HG03097 (cell line): ENCODE measurements at regions not wholly inside any gene's neighbourhood (a gene's known extent, or its start where the extent isn't known, plus 50 kb on each side); places are given as distances from the start of the nearest gene placed in this dataset.
"Not testable (repeated sequence)": the region's sequence is repeated elsewhere in the genome, so short reads cannot be mapped to it uniquely, and the experiment has no call there.

Experiments used
- ATAC-seq: cut with Tn5 transposase; IDR thresholded peaks from one replicate; pipeline ENCODE4 v1.9.1; 2021; ENCODE audit not compliant: unreplicated experiment, low FRiP score

DNA sequence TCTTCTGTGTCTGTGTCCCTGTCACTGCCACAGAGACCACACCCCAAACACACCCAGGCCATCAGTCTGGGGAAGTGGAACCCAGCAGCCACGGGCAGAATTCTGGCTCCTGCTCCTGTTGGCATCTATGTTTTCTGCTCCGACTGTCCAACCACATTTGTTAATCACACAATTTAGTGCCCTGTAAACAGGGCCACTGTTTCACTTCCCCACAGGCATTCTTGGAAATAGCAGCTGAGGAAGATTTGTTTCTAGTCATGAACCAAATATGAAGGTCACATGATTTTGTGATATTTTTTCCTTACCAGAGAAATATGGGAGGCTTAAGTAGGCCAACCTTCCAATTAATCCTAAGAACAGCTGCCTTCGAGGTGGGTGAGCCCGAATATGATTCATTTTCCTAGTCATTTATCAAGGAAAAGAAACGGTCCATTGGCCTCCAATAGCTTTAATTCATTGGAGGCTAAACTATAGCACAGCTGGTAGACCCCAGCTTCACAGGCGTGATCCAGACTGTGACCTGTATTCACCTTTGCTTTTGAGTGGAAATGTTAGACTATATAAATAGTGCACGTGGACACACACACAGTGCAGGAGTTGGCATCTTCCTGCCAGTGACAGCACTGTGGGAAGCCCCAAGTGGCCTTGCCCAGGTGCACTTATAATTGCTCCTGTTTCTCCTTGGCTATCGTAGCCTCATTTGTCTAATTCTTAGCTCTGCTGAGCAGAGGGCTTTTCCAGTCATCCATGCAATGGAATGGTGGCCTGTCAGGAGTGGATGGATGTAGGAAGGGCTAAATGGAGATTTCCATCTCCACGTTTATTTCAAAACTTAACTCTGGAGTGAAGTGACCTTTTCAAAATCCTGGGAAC lies 267.9 kb downstream of the LPIN1 start:
- ATAC-seq, result no peak

DNA sequence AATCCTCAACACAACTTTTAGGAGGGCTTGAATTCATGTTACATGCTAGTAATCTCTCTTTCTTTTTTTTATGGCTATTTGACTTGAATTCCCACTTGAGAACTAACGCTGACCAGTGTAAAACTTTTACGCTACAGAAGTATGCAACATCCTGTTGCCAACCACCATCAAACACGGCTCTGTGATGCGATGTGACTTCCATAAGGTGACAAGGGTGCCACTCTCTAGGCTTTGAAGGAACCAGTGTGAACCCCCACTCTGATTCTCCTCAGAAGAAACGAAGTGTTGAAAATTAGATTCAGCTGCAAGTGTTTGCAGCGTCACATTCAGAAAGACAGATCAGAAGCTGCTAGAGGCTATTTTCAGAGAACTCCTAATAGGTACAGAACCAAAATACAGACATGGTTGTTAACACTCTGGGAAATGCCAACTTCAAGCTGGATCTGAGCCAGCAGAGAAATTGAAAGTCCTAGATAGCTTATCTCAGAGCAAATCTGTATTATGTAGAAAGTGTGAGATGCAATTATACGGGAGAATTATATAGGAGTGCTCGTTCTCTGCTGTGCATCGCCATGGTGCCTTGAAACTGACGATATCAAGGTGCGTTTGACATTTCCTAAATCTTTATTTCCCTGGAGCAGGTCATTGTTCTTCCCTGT lies 271.2 kb downstream of the LPIN1 start:
- no peak for ATAC-seq

DNA sequence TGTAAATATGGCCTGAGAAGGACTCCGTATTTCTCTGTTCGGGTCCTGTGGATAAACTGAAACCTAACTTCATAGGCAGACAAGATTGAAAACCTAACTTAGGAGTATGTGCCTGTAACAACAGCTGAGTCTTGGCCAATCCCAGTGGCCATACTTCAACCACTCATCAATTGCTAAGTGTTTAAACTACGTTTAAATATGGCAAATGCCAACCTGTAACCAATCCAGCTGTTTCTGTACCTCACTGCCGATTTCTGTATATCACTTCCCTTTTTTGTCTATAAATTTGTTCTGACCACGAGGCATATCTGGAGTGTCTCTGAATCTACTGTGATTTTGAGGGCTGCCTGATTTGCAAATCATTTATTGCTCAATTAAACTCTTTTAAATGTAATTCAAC lies 272.3 kb downstream of the LPIN1 start:
- not testable (repeated sequence) for ATAC-seq

DNA sequence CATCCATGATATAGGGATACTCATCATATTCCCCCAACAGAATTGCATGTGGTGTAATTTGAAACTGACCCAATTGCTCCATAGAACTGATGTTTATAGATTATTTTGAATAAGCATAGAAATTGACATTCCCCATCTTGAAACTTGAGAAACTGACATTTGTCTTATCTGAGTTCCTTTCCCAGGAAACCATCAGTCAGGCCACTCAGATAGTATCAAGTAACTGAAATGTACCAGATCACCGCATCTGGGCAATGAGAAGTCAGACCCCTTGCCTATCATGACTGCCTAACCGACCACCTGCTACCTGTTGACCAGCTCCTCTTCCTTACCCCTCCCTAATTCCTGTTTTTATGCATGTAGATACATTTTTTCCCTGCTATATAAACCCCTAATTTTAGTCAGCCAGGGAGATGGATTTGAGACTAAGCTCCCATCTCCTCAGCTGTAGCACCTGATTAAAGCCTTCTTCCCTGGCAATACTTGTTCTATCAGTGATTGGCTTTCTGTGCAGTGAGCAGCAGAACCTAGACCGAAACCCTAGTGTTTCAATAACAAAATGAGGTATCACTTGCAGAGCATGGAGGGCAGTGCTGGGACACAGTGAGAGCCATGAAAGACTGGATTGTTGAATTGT lies 274.5 kb downstream of the LPIN1 start:
- ATAC-seq, result no peak

DNA sequence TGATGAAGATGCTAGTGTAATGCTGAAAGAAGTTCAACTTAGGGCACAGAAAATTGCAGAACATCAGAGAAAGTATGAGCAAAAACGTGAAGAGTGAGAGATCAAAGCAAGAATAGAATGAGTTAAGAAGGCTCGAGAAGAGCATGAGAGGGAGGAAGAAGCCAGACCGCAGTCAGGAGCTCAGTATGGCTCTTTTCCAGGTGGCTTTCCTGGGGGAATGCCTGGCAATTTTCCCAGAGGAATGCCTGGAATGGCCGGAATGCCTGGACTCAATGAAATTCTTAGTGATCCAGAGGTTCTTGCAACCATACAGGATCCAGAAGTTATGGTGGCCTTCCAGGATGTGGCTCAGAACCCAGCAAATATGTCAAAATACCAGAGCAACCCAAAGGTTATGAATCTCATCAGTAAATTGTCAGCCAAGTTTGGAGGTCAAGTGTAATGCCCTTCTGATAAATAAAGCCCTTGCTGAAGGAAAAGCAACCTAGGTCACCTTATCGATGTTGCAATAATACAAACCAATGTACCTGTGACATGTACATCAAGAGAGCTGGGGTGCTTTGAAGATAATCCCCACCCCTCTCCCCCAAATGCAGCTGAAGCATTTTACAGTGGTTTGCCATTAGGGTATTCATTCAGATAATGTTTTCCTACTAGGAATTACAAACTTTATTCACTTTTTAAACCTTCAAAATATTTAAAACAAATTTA lies 277.9 kb downstream of the LPIN1 start:
- ATAC-seq, result not testable (repeated sequence)

DNA sequence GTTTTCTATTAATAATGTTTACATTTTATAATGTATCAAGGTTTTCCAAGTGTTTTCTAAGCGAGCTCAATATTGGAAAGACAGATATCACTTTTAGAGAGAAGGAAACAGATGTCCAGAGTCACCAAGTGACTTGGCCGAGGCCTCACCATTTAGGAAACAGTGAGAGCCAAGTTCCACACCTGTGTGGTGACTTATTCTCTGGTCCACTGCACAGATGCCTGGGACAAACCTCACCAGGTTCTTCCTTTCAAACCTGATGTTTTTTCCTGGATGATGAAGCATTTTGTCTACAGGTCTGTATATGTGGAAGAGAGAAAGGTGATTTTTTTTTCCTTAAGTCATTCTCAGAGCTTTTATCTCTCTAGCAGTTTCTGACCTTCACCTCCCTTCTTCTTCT lies 280.7 kb downstream of the LPIN1 start:
- ATAC-seq, result no peak

DNA sequence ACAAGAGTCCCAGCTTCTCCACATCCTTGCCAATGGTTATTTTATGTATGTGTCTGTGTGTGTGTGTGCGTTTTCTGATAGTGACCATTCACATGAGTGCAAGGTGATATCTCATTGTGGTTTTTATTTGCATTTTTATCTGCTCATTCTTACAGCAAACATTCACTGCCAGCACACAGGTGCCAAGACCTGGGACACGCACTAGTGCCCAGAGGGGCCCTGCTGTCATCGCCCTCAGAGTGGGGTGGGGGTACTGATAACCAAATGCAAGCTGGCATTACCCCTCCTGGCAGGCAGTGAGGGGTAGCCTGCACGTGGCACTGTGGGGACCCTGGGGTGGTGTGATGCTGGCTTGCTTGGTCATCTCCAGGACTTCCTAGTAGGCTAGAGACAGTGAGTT lies 285.4 kb downstream of the LPIN1 start:
- ATAC-seq, result no peak

DNA sequence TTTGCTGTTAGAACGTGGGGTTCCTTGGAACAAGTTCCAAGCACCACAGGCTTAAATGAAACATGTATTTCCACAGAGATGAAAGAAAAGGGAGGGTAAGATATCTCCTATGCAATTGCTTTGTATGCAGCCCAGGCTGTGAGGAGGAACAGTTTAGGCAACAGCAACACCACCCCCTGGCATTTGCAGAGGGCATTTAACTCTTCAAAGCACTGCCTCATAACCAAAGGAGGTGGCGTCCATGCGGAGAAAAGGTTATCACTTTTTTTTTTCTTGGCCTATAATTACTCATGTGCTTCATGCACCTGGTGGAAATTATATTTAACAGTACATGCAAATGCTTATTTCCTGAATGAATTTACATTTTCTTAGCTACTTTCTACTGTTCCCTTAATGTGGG lies 286.0 kb downstream of the LPIN1 start:
- peak; percentile 70 for ATAC-seq

DNA sequence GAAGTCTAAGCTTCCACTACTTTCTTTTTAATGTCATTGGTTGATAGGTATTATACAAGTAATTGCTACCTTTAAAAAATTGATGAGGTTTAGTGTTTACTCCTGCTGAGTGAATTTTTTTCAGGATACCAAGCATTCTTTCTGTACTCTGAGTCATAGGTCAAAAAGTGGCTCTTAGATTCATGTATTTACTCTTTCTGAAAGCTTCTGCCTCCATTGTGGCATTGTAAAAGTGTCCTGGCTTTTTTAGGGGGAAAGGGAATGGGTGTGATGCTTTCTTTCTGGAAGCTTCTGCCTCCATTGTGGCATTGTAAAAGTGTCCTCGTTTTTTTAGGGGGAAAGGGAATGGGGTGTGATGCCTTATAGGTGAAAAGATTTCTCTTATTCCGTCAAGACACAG lies 286.5 kb downstream of the LPIN1 start:
- ATAC-seq, result peak; percentile 4

DNA sequence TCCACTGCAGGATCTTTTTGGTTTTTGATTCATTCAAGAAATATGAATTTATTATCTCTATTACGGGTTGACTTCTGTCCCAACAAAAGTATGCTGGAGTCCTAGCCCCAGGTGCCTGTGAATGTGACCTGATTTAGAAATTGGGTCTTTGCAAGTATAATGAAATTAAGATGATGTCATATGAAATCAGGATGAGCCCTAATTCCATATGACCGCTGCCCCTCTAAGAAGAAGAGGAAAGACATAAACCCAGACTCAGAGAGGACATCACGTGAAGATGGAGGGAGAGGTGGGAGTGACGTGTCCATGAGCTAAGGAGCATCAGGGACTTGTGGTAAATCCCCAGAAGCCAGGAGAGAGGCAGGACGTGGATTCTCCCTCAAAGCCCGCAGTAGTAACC lies 287.1 kb downstream of the LPIN1 start:
- ATAC-seq, result no peak

DNA sequence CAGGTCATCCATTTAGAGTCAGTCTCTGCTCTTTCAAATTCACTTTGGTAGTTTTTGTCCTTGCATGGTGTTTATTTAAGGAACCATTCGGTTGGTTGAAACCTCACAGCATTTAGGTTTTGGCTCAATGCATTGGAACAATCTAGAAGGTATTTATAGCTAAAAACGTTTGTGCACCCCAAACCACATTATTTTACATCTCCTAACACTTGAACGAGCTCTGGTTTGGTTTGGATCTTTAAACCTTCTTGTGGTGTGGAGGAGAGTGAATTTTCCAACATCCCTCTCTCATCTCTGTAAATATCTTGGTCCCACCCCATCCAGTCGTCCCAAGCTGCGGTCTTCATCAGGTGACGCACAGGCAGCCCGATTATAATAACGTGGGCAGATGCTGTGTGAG lies 287.9 kb downstream of the LPIN1 start:
- ATAC-seq, result no peak

DNA sequence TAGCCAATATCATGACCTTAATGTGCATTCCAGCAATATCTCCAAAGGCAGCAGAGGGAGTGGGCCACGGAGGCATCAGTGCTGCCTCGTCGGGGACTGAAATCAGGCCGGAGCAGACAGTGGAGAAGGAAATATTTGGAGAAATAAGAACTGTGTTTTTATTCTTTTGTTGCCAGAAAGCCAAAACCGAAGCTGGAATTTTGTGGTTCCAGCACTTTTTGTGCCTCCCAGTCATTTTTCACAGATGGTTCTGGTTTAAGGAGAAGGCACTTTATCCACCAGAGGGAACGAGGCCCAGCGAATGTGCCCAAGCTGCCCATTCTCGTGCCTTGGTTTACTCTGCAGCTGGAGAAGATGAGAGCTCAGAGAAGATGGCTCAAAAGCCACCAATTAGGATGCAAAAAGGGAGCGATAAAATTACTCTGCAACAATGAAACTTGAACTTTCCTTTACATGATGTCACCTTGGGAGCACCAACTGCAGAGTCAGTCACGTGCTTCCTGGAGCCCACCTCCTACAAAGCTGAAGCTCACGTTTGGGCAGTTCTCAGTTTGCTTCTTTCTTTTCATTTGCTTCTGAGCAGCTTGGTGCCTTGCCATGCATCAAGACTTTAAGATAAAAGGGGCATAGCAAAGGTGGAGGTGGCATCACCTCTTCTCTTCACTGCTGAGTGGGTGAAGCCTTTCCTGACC lies 288.7 kb downstream of the LPIN1 start:
- no peak for ATAC-seq

DNA sequence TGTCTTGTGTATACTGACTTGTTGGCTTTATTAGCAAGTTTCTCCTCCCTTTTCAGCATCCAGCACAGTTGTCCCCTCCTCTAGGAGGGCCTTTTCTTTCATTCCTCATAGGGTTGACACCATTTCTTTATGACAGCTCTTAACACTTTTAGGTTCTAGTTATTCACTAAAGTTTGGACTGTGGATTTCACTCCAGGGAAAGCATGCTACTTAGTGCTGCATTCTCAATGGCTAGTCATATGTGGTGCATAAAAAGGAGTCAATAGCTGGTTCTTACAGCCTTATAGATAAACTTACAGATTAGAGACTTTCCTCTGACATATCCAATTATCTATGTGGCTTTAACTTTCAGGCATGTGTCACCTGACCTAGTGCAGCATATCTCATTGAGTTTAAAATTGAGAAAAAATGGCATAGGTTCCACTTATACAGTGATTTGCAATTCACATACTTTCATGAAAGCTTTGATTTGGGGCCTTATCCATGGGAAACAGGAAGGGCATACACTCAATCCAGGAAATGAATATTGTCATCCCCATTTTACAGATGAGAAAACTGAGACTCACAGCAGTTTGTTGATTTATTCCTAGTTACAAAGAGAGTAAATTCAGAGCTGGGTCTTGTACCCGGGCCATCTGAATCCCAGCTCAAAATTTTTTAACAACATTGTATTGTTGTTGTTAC lies 289.7 kb downstream of the LPIN1 start:
- ATAC-seq, result no peak

DNA sequence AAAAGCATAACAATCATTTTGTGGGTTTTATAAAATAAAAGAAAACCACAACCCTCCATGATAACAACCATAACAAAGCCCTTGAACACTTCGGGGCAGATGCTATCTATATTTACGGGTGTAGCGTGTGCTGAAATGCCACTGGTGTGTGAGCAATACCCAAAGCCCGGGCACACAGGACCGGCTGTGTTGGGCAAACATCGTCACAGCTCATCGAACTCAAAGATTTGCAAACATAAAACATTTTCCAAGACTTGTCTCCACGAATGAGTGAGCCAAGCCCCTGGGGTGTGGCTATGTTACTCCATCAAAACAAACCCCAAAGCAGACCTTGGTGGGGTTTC lies 290.2 kb downstream of the LPIN1 start:
- ATAC-seq, result no peak

DNA sequence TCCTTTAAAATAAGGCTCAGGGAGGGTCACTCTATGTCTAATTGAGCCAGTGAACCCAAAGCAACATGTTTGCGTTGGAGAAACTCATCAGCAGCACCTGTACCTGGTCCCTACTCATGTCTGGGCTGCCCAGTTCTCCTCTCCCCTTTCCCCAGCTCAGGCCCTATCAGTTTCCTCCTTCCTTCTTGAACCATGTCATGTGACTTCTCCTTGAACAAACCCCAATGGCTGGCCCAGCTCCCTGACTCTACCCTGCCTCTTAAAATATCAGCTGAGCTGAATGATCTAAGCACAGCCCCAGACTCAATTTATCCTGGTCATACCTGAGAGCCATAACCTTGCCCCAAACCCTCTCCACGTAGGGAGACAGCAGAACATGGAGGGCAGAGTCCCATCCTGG lies 290.9 kb downstream of the LPIN1 start:
- ATAC-seq, result no peak

DNA sequence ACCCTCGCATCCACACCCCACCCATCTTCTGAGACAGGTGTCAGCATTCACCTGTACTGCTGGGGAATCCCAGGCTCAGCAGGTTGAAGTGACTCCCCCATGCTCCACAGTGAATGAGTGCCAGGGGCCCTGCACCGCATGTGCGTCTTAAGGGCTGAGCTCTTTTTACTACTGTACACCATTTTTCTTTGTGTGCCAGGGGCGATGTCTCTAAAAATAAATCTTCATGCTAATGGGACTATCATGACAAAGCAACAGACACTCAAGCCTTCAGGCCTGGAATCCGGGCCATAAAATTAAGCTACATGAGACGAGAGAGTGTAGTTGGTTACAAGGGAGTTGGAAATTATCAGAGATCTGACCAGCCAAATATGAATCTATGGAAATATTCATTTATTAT lies 294.8 kb downstream of the LPIN1 start:
- no peak for ATAC-seq

DNA sequence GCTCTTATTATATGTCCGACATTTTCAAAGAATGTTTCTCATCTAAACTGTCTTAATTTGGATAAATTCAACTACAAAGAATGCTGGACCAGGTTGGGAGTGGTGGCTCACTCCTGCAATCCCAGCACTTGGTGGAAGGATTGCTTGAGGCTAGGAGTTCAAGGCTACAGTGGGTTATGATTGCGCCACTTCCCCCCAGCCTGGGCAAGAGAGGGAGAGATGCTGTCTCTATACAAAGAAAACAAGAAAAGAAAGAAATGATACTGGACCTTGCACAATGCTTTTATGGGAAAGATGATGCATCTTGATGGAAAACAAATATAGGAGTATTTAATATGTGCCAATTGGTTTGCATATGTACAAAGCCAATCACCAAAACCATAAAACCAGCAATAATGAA lies 296.7 kb downstream of the LPIN1 start:
- no peak for ATAC-seq

DNA sequence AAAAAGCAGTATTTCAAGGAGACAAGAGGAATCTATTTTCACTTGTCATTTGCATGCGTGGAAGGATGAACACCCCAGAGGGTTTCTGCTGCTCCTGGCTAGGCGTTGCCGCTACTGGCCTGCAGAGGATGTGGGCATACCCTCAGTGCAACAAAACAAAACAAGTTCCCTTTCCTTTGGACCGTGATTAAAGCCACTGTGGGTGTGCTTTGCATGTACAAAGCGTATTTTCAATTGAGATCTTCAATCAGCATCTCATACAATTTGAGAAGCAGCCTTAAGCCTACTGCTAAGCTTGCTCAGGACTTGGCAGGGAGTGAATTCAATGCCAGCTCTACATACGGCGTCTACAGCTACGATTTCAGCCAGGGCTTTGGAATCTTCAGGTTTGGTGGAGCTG lies 298.4 kb downstream of the LPIN1 start:
- peak; percentile 62 for ATAC-seq

DNA sequence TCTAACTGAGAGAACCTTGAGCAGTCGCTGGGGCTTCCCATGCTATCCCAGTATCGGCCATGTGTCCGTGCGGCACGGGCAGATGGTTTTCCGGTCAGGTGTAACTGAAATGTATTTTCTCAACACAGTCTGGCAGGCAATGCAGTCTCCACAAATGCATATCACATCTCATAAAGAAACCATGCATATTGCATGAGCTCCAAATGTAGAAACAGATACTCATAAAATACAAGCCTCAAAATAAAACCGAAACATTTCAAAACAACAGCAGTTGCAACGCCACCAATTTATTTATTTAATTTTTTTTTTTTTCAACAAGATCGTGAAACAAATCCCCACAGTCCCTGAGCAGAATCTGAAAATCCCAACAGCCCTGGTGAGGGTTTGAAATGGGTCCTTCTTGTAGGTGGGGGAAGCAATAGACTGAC lies 299.4 kb downstream of the LPIN1 start:
- no peak for ATAC-seq

DNA sequence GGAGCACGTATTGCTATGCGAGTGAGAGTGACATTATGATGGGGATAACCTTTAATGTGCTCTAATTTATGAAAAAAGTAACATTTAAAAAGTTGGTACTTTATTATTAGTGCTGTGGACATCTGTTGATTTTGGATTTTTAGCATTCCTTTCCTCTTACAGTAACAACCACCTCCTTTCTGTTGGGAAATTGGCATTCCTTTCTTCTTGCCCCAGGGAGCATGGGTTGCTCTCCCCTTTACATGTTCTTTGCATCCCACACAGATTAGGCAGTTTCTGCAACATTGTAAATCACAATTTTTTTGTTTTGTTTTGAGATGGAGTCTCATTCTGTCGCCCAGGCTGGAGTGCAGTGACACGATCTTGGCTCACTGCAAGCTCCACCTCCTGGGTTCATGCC lies 300.2 kb downstream of the LPIN1 start:
- no peak for ATAC-seq
